ENCODE measurements at regions not wholly inside any gene's neighbourhood (a gene's known extent, or its start where the extent isn't known, plus 50 kb on each side); places are given as distances from the start of the nearest gene placed in this dataset.
"Not testable (repeated sequence)": the region's sequence is repeated elsewhere in the genome, so short reads cannot be mapped to it uniquely, and the experiment has no call there.

- dilution Hi-C loops (cut with MboI; ENCODE audit: extremely low pct_ligation_motif_present, low sequenced_read_pairs) (no loop called here), intact Hi-C loops (cut with micrococcal nuclease) (no loop called here)
- Histone ChIP-seq H3K27ac (ENCODE audit: insufficient read depth, low read depth, low read length) (no peak overlapping the region), H3K36me3 (ENCODE audit: control insufficient read depth in 2 of 2, extremely low read depth in 1 of 2, insufficient read depth in 2 of 2, low read length in 2 of 2) (no peaks in the 10 kb centered on the region), H3K9me3 (replicated peaks; ENCODE audit: control insufficient read depth, insufficient read depth, low read length) (no peaks in the 10 kb centered on the region), H3K4me1 (ENCODE audit: control insufficient read depth, extremely low read depth, insufficient read depth, low read length) (no peaks in the 10 kb centered on the region), H4K20me1 (replicated peaks; ENCODE audit: control insufficient read depth, extremely low read depth, insufficient read depth, low read length) (no peaks in the 10 kb centered on the region), H3K79me2 (ENCODE audit: control insufficient read depth, insufficient read depth, low read length) (no peaks in the 10 kb centered on the region), H3K9ac (replicated peaks; ENCODE audit: extremely low read depth, insufficient read depth, low read length) (no peak overlapping the region), H3K4me3 (replicated peaks in 1 of 3; ENCODE audit: insufficient read depth in 1 of 3, low read depth in 1 of 3, low read length in 3 of 3) (no peak overlapping the region), H3K27me3 (ENCODE audit: control insufficient read depth in 2 of 2, insufficient read depth in 2 of 2, low read length in 2 of 2) (peaks cover 28 to 42% of the 10 kb centered on the region in 2 experiments), H3K9me1 (replicated peaks; ENCODE audit: control insufficient read depth, extremely low read depth, insufficient read depth, low read length) (no peaks in the 10 kb centered on the region), H2AFZ (ENCODE audit: low read depth, low read length) (no peak overlapping the region), H3K4me2 (ENCODE audit: insufficient read depth, low read length) (no peak overlapping the region)
- TF ChIP-seq JUN (IDR thresholded peaks at IDR 0.05; ENCODE audit: borderline replicate concordance, insufficient read depth, insufficient read length, low read depth) (no peak), GATA2 (IDR thresholded peaks at IDR 0.05; ENCODE audit: insufficient read depth, insufficient read length, low read depth, low read length) (no peak), POLR2AphosphoS5 (IDR thresholded peaks at IDR 0.05; ENCODE audit: insufficient read depth, low read depth, low read length) (no peak), MAX (IDR thresholded peaks at IDR 0.05; ENCODE audit: insufficient read depth, insufficient read length) (no peak), POLR2A (IDR thresholded peaks at IDR 0.05; ENCODE audit: low read depth, low read length) (no peak), CTCF (IDR thresholded peaks at IDR 0.05; ENCODE audit: extremely low read depth in 1 of 2, insufficient read depth in 1 of 2, low read depth in 1 of 2, low read length in 2 of 2) (no peak), FOS (IDR thresholded peaks at IDR 0.05; ENCODE audit: borderline replicate concordance, insufficient read depth, low read length) (no peak), EZH2 (IDR thresholded peaks at IDR 0.05; ENCODE audit: borderline replicate concordance, low read depth, low read length, severe bottlenecking) (no peak), MYC (IDR thresholded peaks at IDR 0.05; ENCODE audit: low read depth, low read length) (no peak)
- CTCF ChIA-PET, result no interaction called here
- no TSS peak for BruUV-seq (replicated peaks)
- POLR2A ChIA-PET, result no interaction called here
- DNase-seq (ENCODE audit: low read depth, low spot score) (no peak), FAIRE-seq (no peak)
These were observed 80.8 kb upstream of the PAX2 start for GRCh38 chr10:100664316-100665149.

GRCh38 chr10:100666634-100667033 is 78.7 kb upstream of the PAX2 start:
- H3K36me3 ChIP-seq (ENCODE audit: control insufficient read depth in 2 of 2, extremely low read depth in 1 of 2, insufficient read depth in 2 of 2, low read length in 2 of 2); DNase-seq (ENCODE audit: low read depth, low spot score); H3K4me1 ChIP-seq (ENCODE audit: control insufficient read depth, extremely low read depth, insufficient read depth, low read length); H3K4me2 ChIP-seq (ENCODE audit: insufficient read depth, low read length); intact Hi-C loops (cut with micrococcal nuclease); H3K27ac ChIP-seq (ENCODE audit: insufficient read depth, low read depth, low read length); dilution Hi-C loops (cut with MboI; ENCODE audit: extremely low pct_ligation_motif_present, low sequenced_read_pairs); H3K9me1 ChIP-seq (replicated peaks; ENCODE audit: control insufficient read depth, extremely low read depth, insufficient read depth, low read length); BruUV-seq (replicated peaks); H3K4me3 ChIP-seq (replicated peaks in 1 of 3; ENCODE audit: insufficient read depth in 1 of 3, low read depth in 1 of 3, low read length in 3 of 3); FAIRE-seq; H2AFZ ChIP-seq (ENCODE audit: low read depth, low read length); H3K79me2 ChIP-seq (ENCODE audit: control insufficient read depth, insufficient read depth, low read length); H3K9ac ChIP-seq (replicated peaks; ENCODE audit: extremely low read depth, insufficient read depth, low read length); POLR2A ChIA-PET; H4K20me1 ChIP-seq (replicated peaks; ENCODE audit: control insufficient read depth, extremely low read depth, insufficient read depth, low read length); H3K9me3 ChIP-seq (replicated peaks; ENCODE audit: control insufficient read depth, insufficient read depth, low read length): not testable (repeated sequence)
- CTCF ChIA-PET, result interaction anchor here (1.0 kb wide), 1 partner anchor 212 kb away, joined by 4 read pairs; no protein-coding TSS in a partner anchor
- H3K27me3 ChIP-seq (ENCODE audit: control insufficient read depth in 2 of 2, insufficient read depth in 2 of 2, low read length in 2 of 2), result peaks cover 28 to 40% of the 10 kb centered on the region in 2 experiments

Measured in endothelial cell of umbilical vein (primary cell).